ENCODE measurements at regions not wholly inside any gene's neighbourhood (a gene's known extent, or its start where the extent isn't known, plus 50 kb on each side); places are given as distances from the start of the nearest gene placed in this dataset.

DNA sequence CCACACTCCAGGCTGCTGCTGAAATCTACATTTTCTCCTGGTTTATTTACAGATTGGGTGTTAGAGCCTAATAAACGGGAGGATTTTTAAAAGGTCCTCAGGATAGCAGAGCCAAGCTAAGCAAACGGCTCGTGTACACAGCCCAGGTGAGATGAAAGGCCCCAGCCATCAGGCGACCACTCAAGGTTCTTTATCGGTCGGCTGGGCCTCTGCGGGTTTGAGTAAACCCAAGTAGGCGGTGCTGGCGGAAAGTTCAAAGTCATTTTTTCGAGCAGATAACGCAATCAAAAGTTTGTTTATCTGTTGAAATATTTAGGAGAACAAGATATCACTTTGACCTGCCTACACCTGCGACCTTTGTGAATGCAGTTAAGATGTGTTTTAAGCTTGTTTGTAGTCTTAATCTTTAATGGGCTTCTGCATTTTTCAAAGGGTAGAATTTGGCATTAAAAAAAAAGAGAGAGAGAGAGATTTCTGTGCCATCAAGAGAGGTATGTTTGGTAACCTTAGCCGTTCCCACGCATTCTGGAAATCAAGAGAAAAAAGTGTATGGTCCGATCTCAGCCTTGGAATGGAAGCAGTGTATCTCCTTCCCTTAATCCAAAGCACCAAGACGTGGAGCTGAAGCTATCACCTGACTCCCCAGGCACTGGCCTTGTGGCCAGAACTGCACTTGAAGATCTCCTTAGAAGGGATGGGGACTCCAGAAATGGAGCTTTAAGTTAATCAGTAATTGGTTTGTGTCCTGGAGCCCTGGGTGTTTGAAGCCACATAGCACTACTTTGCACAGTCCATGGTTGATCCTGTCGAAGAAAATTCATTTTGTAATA, 301.7 kb upstream of the IRX5 start:
- DNase-seq (ENCODE audit: low read depth in 2 of 2) = no peak

DNA sequence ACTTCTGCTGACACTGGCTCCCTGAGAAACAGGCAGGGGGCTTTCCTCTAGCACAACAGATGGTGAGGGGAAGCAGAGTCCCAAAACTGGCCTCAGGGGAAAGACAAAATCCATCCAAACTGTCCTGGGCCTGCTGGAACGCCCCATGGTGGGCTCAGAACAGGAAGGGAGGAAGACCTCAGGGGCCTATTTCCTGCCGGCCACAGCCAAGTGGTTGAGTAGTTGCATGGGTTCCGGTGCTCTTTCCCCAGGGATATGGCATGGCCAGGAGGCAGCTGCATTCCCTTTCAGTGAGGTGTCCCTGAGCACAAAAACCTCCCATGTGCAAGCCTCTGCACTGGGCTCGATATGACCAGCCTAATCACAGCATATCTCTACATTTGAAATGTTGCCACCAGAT, 303.0 kb upstream of the IRX5 start:
- DNase-seq (ENCODE audit: low read depth in 2 of 2) = no peak

DNA sequence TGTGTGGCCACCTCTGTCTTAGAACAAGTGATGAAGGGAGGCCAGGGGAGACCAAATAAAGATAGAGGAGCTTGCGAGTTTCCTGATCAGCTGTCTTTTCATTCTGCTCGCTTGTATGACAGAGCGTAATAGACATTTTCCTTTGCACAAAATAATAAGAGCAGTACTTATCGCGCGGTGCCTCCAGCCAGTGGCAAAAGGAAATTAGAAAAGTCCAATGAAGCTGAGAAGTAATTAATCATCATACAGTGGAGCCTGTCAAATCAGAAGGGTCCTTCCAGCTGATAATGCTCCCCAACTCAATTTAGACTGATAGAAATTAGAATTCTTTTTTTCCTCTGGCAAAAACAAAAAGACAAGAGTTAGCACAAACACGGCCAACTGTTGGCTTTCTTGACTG, 307.0 kb upstream of the IRX5 start:
- no peak for DNase-seq (ENCODE audit: low read depth in 2 of 2)

DNA sequence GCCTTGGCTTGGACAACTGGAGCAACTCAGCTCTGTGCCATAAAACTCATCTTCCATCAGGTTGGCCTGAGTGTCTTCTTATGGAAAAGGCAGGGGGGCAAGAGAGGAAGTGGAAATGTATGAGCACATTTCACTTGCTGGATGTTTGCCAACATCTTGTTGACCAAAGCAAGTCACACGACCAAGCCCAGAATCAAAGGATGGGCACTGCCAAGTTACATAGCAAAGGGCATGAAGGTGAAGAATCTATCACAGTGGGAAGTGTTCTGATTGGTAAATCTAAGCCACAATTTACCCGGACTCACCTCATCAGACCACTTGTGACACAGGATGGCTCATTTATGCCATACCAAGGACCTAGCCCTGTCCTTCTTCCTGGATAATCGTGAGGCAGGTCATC, 310.5 kb upstream of the IRX5 start:
- no peak for DNase-seq (ENCODE audit: low read depth in 2 of 2)

DNA sequence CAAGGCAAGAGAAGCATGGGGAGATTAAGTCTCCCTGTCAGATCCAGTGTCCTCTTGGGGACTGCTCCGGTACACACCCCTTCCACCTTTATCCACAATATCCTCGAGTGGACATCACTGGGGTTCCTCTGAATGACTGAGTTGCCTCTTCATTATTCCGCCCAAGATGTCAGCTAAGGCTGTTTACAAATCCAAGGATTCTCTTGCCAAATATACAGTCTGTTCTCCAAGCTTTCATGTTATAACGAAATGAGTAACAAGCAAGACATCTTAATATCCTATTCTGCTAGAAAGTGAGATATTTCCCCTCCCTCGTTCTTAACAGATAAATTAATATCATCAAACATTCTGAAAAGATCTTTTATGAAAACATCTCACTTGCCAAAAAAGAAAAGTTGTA, 314.1 kb upstream of the IRX5 start:
- no peak for DNase-seq (ENCODE audit: low read depth in 2 of 2)

DNA sequence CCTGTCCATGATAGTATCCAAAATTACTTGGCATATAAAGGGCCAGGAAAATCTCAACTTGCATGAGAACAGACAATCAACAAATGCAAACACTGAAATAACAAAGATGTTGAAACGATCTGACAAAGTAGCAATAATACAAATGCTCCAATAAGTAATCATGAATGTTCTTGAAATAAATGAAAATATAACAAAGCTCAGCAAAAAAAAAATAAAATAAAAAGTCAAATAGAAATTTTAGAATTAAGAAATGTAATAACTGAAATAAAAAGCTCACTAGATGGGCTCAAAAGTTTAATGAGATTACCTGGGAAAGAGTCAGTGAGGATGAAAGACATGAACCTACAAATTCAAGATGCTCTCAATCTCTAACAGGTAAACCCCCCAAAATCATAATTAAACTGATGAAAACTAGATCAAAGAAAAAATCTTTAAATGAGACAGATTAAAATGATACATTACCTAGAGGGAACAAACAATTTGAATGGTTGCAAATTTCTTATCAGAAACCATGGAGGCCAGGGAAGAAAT, 319.0 kb upstream of the IRX3 start:
- no peak for DNase-seq (ENCODE audit: low read depth in 2 of 2)

DNA sequence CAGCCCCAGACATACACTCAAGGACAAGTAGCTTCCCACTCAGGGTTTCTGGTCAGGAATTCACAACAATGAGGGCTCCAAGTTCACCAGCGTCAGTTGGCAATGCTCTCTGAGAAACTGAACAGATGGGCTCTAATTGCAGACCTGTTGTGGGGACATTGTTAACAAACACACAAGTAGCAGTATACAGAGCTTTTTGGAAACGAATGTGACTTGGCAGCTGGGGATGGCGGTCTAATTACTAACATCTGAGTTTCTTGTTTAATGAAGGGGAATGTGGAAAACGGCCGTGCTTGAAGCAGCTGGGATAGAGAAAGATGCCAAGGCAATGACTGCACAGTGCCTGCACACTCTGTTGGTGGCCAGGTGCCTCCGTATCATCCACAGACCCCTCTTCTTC, 316.1 kb upstream of the IRX3 start:
- no peak for DNase-seq (ENCODE audit: low read depth in 2 of 2)

DNA sequence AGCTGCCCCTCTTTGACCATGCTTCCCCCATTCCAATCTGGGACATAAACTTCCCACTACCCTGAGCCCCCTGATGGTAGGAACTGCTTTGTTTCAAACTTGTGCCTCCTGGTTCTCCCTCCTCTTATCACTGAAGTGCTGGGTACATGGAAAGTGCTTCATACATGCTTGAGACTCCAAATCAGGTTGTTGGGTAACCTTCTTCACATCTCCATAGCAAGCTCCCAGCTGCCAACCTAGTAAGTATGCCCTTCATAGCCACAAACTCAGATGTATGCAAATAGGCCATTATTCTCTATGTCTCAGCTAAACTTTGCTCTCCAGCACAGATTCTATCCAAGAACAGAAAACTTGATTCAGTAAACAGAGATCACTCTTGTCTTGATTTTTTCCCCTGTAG, 310.6 kb upstream of the IRX3 start:
- DNase-seq (ENCODE audit: low read depth in 2 of 2) = no peak

DNA sequence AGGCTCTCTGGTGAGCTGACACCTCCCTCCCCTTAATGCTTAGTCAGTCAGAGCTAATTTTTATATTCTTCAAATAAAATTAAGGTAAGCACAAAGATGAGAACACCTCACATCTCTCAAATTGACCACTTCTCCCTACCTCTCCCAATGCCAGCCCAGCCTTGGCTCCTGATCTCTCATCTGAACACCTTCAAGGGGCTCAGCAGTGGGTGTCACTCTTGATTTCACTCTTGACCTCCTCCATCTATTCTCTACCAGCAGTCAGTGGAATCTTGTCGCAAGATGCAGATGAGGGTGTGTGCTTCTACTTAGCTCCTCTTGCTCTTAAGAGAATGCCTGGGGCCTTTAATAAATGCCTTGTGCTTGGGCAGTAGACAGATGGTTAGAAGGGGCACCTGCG, 309.0 kb upstream of the IRX3 start:
- no peak for DNase-seq (ENCODE audit: low read depth in 2 of 2)

DNA sequence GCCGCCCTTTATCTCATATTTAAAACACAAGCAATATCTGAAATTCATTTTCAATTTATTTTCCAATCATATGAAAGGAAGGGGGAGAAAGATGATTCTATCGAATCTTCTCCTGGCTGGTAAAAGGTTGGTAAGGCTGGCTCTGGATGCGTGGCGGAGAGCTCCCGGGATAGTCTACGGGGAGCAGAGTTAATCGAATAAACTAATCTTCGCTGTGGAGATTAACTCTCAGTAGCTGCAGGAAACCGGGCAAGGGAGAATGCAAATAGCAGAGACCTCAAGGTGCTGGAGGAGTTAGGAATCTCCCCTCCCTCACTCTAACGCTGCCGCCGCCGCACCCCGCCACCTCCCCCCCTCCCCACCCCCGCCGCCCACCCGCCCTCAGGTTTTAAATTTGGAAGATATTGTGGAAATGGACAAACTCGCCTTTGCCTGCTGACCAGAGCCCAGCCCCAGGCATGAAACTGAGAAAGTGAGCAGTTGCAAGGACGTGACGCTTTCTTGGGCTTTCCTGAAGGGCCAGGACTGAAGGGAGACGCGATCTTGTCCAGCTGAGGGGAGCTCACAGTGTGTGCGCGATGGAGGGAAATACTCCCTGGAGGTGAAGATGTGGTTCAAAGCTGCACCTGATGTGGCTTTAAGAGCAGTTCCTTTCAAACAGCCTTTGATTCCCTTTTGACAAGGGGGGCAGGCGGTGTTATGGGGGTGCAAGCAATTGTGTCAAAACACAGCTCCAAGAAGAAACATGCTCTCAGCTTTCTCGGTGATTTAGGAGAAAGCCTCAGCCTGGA, 308.2 kb upstream of the IRX3 start:
- no peak for DNase-seq (ENCODE audit: low read depth in 2 of 2)

DNA sequence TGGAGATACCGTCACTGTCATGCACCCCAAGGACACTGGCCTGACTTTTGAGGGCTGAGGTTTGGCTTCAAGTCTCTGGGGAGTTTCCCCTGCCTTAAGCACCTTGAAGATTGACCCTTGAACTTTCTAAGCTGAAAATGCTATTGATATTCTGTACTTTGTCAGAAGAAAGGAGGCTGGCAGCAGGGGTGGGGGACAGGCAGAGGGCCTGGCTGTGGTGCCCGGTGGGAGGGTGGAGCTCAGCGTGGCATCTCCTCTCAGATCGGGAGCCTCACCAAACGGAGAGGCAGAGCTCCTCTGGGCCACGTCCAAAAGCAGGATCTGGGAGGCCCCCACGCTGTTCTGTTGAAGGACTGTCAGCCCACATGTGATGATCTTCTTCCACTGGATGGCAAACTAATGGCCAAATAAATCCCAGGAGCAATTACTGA, 305.2 kb upstream of the IRX3 start:
- no peak for DNase-seq (ENCODE audit: low read depth in 2 of 2)

DNA sequence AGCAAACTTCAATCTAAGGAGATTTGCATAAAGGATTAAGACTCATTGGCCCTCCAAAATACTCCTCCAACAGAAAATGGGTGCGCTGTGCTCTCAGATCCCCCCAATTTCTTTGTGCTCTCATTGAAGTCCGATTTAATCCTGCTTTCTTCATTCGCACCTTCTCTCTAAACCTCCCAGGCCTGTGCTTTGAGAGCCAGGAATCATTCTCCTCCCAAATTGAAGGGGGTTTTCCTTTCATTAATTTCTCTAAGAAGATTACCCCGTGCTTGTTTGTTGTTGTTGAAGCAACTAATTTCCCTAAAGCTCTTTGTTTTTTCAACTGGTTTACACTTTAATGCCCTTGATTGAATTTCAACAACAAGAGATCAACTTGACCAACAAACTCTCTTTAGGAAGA, 304.2 kb upstream of the IRX3 start:
- DNase-seq (ENCODE audit: low read depth in 2 of 2) = no peak

DNA sequence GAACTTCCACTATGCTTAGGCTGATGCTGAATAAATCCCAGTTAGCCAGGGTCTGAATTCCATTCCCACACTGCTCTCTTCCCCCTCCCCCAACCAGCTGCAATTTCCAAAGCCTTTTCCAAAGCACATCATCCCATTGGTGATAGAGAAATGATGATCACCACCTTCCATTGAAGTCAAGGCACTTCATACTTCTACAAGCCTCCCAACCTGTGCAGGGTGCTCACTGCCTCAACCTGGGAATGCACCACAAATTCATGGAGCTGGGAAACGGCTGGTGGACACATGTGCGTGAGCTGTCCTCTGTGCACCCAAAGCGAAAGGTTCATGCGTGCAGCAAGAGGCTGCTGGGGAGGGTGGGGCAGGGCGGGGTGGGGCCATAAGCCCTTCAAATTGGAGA, 302.7 kb upstream of the IRX3 start:
- no peak for DNase-seq (ENCODE audit: low read depth in 2 of 2)

DNA sequence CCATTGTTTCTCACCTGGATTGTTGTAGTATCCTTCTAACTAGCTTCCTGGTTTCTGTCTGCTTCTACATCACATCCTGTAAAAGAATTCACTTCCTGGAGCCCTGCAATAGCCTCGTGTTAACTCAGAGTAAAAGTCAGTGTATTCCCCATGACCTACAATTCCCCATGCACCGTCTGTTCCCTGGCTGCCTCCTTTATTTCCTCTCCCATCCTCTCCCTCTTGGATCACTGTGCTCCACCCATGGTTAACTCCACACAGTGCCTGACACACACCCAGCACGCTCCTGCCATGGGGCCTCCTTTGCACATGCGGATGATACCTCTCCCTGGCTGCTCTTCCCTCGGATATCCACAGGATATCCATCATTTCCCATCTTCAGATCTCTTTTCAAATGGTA, 301.4 kb upstream of the IRX3 start:
- DNase-seq (ENCODE audit: low read depth in 2 of 2) = no peak

DNA sequence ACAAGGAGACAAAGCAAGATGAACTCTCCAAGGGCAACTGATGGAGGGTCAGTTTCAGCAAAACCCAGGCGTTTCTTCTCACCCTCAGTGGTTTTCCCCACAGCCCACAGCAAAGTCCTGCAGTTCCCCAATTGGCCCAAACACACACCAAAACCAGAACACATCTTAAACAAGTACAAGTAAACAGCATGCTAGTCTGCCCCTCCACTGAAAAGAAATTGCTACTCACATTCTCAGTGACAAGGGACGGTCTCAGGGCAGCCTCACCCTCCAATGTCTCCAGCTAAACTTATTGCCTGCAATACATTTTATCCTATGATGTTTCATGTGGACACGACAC, 300.6 kb upstream of the IRX3 start:
- DNase-seq (ENCODE audit: low read depth in 2 of 2) = no peak

DNA sequence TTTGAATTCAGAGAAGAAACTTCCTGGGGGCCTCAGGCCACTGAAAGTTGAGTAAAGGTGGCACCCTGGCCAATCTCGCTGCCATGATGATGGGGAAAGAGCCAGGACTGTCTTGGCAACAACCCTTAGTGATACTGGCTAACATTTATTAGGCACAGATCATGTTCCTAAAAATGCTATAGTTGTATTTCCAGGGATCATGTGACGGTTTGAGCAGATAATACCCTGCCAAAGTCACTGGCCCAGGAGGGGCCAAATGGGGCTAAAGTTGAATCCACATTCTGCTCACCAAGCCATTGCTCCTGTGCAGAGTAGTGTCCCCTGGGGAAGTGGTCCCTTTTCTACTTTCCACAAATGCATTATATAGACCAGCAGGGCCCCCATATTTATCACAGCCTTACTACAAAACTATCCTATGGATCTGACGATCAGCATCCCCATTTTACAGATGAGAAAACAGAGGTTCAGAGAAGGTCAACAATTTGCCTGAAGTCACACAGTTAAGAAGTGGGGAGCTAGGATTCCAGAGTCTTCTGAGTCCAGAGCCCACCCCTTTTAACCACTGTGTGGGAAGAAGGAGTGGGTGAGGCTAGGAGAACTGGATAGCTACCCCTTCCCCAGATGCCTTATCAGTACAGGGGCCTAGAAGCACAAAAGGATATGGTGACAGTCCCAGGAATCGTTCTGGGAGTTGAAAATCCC, 300.0 kb upstream of the IRX3 start:
- no peak for DNase-seq (ENCODE audit: low read depth in 2 of 2)

DNA sequence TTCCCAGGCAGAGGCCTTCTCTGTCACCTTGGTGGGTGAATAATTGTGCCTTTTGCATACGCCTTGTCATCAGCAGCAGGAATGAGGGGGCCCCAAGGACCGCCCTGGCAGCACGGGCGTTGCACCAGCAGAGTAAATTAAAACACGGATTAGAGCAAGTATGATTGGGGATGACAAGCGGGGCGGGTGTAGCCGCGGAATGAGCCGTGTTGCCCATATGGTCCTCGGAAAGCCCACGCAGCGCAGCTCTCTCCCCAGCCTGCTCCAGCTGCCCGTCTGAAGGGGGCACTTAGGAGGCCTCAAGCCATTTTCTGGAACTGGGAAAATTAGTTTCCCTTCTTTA, 299.4 kb upstream of the IRX3 start:
- no peak for DNase-seq (ENCODE audit: low read depth in 2 of 2)

DNA sequence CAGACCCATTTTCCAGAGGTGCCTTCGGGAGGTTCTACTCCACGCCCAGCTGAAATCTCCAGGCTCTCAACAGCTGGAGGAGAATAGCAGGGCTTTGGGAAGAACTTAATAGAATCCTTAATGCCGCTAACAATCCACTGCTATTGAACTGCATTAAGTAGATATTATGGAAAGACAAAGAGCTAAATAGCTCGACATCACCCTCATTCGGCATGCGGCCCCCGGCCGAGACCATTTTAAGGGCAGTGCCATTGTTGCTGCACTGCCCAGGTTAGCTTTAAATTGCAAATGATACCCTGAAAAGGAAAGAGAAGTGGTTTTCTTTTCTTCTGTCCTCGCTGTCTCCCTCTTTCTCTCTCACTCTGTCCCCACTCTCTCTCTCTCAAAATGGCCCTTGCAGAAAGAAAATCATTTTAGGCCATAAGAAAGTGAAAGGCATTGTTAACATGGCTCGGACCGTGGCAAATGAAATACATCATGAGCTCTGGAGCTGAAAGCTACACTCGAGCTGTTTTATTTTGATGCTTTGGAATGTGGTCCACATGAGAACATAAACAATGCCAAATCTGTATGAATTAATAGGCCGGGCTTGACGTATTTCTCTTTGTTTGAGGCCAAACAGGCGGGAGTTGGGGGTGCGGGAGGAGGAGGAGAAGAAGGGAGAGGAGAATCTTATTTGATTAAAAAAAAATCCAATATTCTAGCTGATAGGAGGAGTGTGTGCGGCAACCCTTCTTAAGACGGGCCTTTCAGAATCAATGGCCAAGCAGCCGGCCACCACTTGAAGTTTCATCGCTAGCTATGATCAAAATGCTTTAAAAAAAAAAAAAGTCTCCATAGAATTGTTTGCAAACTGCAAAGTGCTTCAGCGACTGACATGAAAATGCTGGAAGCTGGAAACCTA, 298.8 kb upstream of the IRX3 start:
- DNase-seq (ENCODE audit: low read depth in 2 of 2) = no peak

DNA sequence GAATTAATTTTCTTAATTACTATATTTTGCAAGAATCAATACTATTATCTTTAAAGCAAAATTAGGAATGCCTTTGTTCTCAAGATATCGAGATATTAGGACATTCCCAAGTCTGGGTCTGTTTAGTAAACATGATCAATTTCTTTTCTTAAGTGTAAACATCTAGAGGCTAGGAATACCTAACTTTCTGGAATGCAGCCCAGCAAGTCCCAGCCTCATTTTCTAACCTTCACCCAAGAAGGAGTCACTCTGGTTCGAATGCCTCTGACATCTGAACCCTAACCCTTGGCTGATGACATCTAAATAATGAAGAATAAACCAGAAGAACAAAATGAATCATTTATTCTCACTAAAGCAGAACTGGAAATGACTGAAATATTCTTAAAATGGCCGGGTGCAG, 297.5 kb upstream of the IRX3 start:
- DNase-seq (ENCODE audit: low read depth in 2 of 2) = no peak

DNA sequence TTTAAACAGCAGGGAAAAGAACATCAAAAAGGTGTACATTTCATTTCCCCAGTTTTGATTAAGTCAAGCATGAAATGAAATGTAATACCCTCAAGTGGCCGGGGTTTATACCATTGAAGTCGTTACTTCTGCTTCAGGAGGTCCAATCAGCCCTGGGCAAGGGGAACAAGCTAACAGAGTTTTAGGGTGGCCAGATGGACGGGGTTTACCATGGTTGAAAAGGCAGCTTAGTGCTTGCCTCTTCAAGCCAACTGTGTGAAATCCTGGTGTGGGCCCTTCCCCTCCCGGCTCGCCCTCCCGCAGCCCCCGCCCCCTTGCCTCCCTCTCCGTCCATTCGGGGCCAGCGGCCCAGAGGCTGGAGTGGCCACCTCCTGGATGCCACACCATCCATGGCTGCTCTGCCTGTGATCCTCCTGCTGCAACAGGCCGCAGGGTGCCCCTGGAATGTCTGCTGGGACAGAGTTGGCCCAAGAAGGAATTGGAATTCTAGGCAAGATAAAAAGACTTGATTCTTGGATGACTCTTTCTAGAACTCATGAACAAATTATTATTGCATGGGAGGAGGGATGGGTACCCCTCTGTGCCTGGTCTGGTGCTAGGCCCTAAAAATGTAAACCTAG, 296.2 kb upstream of the IRX3 start:
- DNase-seq (ENCODE audit: low read depth in 2 of 2) = no peak

DNA sequence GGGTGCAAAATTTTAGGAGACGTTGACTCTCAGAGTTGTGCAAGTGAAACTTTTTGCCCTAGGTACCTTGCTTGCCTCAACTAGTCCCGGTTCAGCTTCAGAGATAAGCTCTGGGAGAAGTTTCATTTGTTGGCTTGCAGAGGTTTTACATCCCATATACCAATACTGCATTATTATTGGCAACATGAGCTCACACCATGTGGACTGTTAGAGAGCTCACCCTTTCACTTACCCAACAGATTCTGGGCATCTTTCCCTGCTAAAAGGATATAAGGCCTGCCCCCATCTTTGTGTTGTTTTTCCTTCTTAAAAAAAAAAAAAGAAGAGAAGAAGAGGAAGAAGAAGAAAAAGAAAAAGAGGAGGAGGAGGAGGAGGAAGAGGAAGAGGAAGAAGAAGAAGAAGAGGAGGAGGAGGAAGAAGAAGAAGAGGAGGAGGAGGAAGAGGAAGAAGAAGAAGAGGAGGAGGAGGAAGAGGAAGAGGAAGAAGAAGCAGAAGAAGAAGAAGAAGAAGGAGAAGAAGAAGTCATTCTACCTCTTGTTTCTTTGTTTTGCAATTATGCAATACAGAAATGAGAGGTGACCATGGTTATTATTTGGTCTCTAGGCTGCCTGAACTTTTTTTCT, 292.6 kb upstream of the IRX3 start:
- DNase-seq (ENCODE audit: low read depth in 2 of 2) = no peak
